ENCODE measurements at regions not wholly inside any gene's neighbourhood (a gene's known extent, or its start where the extent isn't known, plus 50 kb on each side); places are given as distances from the start of the nearest gene placed in this dataset.

GRCh38 chr2:203812294-203813221 is 55.0 kb upstream of the CTLA4 start:
- no peak overlapping the region for H3K4me3 ChIP-seq (replicated peaks in 1 of 2; ENCODE audit: low read depth in 2 of 2, low read length in 2 of 2)
- no peak for TF ChIP-seq CTCF (IDR thresholded peaks at IDR 0.05; ENCODE audit: low read depth, low read length)
- no peak for DNase-seq (ENCODE audit: low read depth in 2 of 2)

- H3K4me3 ChIP-seq (replicated peaks in 1 of 2; ENCODE audit: low read depth in 2 of 2, low read length in 2 of 2): no peak overlapping the region
- no peak for DNase-seq (ENCODE audit: low read depth in 2 of 2)
- TF ChIP-seq CTCF (IDR thresholded peaks at IDR 0.05; ENCODE audit: low read depth, low read length): no peak
Observed at GRCh38 chr2:203813684-203814083, 53.9 kb upstream of the CTLA4 start.

GRCh38 chr2:203814661-203815540 is 52.7 kb upstream of the CTLA4 start:
- H3K4me3 ChIP-seq (replicated peaks in 1 of 2; ENCODE audit: low read depth in 2 of 2, low read length in 2 of 2): no peak overlapping the region
- TF ChIP-seq CTCF (IDR thresholded peaks at IDR 0.05; ENCODE audit: low read depth, low read length): peak; percentile 74
- DNase-seq (ENCODE audit: low read depth in 2 of 2): peak; percentile 89 to 91

GRCh38 chr2:203815541-203815898 is 52.1 kb upstream of the CTLA4 start:
- no peak for DNase-seq (ENCODE audit: low read depth in 2 of 2)
- no peak for TF ChIP-seq CTCF (IDR thresholded peaks at IDR 0.05; ENCODE audit: low read depth, low read length)
- no peak overlapping the region for H3K4me3 ChIP-seq (replicated peaks in 1 of 2; ENCODE audit: low read depth in 2 of 2, low read length in 2 of 2)

- no peak overlapping the region for H3K4me3 ChIP-seq (replicated peaks in 1 of 2; ENCODE audit: low read depth in 2 of 2, low read length in 2 of 2)
- TF ChIP-seq CTCF (IDR thresholded peaks at IDR 0.05; ENCODE audit: low read depth, low read length): no peak
- no peak for DNase-seq (ENCODE audit: low read depth in 2 of 2)
Observed at GRCh38 chr2:203817147-203817546, 50.4 kb upstream of the CTLA4 start.

All from cardiac fibroblast (primary cell).